HG02840 (cell line): ENCODE measurements at regions not wholly inside any gene's neighbourhood (a gene's known extent, or its start where the extent isn't known, plus 50 kb on each side); places are given as distances from the start of the nearest gene placed in this dataset.
"Not testable (repeated sequence)": the region's sequence is repeated elsewhere in the genome, so short reads cannot be mapped to it uniquely, and the experiment has no call there.

Experiments
- ATAC-seq: cut with Tn5 transposase; IDR thresholded peaks from one replicate; pipeline ENCODE4 v1.9.1; 2021; ENCODE audit warnings: mild to moderate bottlenecking, moderate library complexity, moderate number of reproducible peaks; ENCODE audit not compliant: unreplicated experiment, low FRiP score

DNA sequence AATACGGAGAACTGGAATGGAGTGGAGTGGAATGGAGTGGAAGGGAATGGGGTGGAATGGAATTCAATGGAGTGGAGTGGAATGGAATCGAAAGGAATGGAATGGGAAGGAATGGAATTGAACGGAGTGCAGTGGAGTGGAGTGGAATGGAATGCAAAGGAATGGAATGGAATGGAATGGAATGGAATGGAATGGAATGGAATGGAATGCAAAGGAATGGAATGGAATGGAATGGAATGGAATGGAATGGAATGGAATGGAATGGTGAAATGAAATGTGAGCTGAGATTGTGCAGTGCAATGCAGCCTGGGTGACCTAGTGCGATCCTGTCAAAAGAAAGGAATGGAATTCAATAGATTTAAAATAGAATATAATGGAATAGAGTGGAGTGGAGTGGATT, 357.3 kb upstream of the WSB1 start:
- ATAC-seq: not testable (repeated sequence)

DNA sequence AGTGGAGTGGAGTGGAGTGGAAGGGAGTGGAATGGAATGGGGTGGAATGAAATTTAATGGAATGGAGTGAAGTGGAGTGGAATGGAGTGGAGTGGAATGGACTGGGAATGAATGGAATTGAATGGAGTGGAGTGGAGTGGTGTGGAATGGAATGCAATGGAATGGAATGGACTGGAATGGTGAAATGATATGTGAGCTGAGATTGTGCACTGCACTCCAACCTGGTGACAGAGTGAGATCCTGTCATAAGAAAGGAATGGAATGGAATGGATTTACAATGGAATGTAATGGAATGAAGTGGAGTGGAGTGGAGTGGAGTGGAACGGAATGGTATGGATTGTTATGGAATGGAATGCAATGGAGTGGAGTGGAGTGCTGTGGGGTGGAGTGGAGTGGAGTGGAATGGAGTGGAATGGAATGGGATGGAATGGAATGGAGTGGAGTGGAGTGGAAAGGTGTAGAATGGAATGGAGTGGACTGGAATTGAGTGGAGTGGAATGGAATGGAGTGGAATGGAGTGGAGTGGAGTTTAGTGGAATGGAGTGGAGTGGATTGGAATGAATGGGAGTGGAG, 356.1 kb upstream of the WSB1 start:
- not testable (repeated sequence) for ATAC-seq

DNA sequence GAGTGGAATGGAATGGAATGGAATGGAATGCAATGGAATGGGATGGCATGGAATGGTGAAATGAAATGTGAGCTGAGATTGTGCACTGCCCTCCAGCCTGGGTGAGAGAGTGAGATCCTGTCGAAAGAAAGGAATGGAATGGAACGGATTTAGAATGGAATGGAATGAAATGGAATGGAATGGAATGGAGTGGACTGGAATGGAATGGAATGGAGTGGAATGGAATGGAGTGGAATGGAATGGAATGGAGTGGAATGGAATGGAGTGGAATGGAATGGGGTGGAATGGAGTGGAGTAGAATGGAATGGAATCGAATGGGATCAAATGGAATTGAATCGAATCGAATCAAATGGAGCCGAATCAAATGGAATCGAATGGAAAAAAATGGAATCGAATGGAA, 354.2 kb upstream of the WSB1 start:
- ATAC-seq: not testable (repeated sequence)

DNA sequence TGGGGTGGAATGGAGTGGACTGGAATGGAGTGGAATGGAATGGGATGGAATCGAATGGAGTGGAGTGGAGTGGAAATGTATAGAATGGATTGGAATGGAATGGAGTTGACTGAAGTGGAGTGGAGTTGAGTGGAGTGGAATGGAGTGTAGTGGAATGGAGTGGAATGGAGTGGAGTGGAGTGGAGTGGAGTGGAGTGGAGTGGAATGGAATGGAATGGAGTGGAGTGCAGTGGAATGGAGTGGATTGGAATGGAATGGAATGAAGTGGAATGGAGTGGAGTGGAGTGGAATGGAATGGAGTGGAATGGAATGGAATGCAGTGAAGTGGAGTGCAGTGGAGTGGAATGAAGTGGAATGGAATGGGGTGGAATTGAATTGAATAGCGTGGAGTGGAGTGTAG, 353.3 kb upstream of the WSB1 start:
- ATAC-seq: not testable (repeated sequence)

DNA sequence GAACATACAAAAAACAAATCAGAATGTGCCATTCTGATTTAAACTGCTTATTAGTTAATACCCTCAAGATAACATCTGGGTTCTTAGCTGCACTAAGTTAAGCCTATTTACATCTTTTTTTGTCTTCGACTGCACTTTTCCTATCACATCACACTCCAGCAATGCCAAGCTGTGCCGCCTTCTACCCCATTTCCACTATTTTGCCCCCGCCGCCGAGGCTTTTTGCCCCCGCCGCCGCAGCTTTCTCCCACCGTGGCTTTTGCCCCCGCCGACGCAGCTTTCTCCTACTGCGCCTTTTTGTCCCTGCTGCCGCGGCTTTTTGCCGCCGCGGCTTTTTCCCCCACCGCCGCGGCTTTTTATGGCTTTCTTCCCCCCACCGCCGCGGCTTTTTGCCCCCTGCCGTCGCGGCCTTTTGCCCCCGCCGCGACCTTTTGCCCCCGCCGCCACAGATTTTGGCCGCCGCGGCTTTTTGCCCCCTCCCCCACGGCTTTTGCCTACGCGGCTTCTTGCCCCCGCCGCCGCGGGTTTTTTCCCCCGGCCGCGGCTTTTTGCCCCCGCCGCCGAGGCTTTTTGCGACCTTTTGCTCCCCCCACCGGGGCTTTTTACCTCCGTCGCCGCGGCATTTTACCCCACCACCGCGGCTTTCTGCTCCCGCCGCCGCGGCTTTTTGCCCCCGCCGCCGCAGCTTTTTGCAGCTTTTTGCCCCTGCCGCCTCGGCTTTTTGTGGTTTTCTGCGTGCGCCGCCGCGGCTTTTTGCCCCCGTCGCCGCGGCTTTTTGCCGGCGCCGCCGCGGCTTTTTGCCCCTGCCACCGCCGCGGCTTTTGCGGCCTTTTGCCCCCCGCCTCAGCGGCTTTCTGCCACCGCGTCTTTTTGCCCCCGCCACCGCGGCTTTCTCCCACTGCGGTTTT, 331.4 kb upstream of the WSB1 start:
- no peak for ATAC-seq

DNA sequence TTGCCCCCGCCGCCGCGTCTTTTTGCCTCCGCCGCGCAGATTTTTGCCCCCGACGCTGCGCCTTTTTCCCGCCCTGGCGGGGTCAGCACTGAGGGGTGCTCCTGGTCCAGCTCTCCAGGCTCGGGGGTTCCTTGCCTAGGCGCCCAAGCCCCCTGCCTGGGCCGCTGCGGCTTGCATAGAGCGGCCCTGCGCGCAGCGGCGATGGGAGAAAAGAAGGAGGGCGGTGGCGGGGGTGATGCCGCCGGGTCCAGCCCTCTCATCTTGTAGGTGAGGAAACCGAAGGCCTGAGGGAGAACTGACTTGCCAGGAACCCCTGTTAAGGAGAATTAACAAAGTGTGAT, 330.8 kb upstream of the WSB1 start:
- ATAC-seq: no peak

DNA sequence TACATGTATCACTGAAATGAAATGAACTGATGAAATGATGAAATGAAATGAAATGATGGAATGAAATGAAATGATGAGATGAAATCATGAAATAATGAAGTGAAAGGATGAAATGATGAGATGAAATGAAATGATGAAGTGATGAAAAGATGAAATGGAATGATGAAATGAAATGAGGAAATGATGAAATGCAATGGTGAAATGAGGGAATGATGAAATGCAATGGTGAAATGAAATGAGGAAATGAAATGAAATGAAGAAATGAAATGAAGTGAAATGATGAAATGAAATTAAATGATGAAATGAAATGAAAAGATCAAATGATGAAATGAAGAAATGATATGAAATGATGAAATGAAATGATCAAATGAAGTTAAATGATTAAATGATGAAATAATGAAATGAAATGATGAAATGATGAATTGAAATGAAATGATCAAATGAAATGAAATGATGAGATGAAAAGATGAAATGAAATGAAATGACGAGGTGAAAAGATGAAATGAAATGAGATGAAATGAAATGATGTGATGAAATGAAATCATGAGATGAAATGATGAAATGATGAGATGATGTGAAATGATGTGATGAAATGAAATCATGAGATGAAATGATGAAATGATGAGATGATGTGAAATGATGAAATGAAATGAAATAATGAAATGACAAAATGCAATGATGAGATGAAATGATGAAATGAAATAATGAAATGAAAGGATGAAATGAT, 327.9 kb upstream of the WSB1 start:
- ATAC-seq: not testable (repeated sequence)

DNA sequence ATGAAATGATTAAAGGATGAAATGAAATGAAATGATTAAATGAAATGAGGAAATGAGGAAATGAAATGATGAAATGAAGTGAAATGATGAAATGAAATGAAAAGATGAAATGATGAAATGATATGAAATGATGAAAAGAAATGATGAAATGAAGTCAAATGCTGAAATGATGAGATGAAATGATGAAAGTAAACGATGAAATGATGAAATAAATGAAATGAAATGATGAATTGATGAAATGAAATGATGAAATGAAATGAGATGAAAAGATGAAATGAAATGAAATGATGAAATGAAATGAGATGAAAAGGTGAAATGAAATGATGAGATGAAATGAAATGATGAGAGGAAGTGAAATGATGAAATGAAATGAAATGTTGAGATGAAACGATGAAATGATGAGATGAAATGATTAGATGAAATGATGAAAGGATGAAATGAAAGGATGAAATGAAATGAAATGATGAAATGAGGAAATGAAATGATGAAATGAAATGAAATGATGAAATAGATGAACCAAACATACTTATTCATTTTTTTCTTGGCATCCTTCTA, 327.2 kb upstream of the WSB1 start:
- not testable (repeated sequence) for ATAC-seq

DNA sequence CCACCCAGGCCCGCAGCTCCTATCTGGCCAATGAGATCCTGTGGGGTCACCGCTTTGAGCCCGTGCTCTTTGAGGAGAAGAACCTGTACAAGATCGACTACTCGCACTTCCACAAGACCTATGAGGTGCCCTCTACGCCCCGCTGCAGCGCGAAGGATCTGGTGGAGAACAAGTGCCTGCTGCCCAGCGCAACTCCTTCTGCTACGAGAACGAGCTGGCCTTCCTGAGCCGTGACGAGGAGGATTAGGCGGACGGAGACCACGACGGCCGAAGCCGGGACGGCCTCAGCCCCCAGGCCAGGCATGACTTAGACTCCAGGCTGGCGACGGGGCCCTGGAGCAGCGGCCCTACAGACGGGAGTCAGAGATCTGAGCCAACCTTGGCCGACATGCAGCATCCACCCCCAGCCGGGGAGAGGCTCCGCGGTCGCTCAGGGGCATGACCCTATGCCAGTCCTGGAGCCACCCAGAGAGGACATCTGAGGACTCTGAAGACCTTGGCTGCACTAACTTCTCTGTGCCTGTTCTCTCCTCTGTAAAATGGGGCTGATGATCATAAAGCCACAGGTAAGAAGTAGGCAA, 312.0 kb upstream of the WSB1 start:
- not testable (repeated sequence) for ATAC-seq

DNA sequence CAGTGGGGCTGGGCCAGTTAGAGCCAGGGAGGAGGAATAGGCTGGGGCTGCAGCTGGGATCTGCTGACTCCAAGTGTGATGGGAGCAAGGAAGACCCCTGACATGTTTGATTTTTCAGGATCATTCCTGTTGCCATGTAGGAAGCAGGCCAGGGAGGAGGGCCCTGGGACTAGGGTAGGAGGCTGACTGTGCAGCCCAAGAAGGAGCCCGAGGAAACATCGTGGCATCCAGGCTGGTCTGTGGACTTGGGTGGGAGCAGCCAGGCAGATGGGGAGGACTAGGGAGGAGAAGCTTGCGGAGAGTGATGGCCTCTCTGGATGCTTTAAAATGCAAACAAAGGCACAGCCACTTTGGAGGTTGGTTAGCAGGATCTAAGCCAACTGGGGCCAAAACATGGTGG, 311.4 kb upstream of the WSB1 start:
- ATAC-seq: not testable (repeated sequence)

DNA sequence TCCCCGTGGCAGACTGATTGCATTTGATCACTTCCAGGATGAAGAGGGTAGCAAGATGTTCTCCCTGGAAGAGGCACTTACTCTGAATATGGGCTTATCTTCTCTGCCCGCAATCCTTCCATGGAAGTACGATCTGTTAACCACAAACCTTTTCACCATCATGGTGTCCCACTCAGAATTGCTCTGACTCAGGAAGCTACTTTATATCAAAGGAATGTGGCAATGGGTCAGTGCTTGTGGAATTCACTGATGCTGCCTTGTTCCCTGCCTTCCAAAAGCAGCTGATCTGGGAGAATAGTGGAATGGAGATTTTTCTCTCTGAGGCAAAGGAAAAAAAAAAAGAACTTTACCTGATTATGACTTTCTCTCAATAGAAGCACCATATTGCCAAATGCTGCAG, 306.1 kb upstream of the WSB1 start:
- ATAC-seq: not testable (repeated sequence)

DNA sequence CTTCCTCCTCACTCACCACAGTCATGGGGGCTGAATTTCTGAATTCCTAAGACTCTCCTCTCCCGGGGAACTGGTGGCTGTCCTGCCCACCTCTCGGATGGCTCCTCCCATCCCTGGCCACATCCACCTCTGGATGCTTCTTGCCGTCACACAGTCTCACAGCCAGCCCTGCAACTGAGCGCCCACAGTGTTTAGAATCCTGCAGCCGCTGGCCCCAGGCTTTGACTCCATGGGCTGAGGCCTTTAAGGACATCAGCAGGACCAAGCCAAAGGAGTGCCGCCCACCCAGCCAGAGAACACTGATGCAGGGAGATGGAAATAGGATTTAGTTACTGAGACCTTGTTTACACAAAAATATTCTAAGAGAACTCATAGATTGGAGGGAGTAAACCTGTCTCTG, 299.3 kb upstream of the WSB1 start:
- not testable (repeated sequence) for ATAC-seq

DNA sequence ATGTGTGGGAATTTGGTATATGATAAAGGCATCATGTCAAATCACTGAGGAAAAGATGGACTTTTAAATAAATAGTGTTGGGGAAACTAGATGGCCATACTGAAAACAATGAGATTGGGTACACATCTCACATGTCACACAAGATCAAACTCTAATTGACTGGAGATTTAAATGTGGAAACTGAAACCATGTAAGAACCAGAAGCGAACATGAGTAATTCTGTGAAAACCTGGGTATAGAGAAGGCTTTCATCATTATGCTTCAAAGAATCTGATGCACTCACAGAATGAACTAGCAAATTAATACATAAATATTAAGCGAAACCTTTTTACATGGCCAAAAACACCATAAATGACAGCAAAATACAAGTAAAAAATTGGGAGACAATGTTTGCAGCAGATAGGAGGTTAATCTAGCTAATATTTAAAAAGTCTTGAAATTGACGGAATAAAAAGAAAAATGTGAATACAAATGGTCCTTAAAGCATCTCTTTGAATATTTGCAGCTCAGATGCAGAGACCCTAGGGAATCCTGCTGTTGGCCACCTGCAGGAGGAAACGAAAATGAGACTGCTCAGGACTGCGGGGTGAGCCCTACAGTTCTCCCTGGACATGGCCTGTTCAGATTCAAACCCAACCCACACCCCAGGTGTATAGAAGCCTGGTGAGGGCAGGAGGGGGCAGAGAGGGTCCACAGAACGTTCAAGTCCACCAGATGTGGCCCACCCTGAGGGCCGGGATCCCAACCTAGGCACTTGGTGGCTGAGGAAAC, 297.6 kb upstream of the WSB1 start:
- ATAC-seq: not testable (repeated sequence)

DNA sequence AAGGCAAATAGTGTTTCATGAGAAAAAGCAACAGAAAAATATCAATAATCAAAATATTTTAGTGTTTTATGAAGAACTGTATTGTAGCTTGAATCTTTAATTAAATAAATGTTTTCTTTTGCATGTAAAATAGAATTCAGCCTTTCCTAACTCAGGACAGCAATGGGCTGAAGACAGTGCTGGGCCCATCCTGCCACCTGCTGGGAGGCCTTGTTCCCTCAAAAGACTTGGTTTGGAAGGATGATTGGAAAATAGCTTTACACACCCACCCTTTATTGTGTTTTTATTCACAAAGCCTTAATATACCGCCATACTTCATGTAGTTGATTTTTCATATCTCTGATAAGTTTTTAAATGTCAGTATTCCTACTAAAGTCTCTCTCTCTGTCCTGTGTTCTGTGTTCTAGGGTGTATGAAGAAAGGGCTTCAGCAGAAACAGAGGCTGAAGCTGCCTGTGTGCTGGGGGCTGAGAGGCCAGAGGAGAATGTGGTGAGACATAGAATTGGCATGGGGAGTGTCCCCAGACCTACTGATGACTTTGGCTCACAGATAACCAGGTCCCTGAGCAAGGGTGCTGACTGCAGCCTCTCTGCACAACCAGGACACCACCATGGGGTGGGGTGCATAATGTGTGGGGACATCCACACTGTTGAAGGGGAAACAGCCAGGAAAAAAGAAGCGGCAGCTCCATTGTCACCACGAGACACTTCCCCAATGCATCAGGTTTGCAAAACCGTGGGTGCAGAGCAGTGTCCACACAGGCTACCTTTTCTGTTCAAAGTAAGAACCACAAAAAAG, 286.0 kb upstream of the WSB1 start:
- ATAC-seq: not testable (repeated sequence)

DNA sequence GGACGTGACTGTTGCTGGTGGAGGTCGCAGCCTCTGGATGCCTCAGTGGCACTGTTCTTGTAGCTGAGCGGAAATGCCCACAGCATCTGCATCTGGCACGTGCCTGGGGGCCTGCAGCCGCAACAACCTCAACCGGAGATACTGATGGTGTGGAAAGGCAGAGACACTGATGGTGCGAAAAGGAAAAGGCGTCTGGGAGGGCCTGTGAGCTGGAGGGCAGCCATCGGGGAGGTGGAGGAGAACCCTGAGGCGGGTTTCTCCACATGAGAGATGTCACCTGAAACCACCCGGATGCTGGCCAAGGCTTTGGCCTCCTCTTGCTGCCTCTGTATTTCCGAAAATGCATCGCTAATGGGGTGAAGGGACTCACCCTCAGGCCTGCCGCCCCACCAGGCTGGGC, 284.8 kb upstream of the WSB1 start:
- no peak for ATAC-seq

DNA sequence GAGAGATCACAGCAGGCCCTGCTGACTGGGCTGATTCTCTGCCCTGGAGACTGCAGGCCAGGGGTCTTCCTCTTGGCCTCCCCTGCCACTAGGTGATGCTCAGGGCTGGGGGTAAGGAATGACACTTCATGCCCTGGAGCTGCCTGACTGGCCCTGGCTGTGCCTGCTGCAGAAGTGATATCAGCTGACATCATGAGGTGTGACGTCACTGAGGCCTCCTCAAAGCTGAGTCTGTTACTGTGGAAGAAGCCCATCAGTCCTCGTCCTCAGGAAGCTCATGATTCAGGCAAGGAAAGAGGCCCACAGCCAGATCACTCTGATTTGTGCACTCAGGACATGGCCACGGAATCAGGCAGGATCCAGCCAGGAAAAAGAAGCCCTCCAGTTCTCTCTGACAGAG, 283.8 kb upstream of the WSB1 start:
- ATAC-seq: not testable (repeated sequence)

DNA sequence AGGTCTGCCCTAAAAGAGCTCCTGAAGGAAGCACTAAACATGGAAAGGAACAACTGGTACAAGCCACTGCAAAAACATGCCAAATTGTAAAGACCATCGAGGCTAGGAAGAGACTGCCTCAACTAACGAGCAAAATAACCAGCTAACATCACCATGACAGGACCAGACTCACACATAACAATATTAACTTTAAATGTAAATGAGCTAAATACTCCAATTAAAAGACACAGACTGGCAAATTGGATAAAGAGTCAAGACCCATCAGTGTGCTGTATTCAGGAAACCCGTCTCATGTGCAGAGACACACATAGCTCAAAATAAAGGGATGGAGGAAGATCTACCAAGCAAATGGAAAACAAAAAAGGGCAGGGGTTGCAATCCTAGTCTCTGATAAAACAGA, 263.4 kb upstream of the WSB1 start:
- not testable (repeated sequence) for ATAC-seq

DNA sequence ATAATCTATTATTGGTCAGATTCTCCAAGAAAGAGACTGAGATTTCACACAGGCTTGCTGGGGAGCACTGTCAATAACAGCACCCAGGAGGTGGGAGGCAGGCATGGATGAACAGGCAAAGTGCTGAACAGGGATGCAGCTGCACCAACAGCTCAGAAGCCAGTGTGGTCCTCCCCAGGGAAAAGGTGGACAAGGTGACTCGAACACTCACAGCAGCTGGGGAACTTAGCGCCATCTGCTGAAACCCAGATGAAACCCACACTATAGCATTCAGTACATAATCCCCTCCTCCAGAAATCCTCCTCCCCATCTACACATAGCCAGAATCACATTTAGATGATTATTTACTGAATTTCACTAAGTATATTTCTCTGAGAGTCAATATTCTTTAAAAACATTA, 255.2 kb upstream of the WSB1 start:
- ATAC-seq: no peak

DNA sequence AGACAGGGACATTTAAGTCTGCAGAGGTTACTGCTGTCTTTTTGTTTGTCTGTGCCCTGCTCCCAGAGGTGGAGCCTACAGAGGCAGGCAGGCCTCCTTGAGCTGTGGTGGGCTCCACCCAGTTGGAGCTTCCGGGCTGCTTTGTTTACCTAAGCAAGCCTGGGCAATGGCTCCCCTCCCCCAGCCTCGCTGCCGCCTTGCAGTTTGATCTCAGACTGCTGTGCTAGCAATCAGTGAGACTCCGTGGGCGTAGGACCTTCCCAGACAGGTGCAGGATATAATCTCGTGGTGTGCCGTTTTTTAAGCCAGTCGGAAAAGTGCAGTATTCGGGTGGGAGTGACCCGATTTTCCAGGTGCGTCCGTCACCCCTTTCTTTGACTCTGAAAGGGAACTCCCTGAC, 248.9 kb upstream of the WSB1 start:
- ATAC-seq: not testable (repeated sequence)
